Lower leg skin (tissue), 4 donors: ENCODE measurements at regions not wholly inside any gene's neighbourhood (a gene's known extent, or its start where the extent isn't known, plus 50 kb on each side); places are given as distances from the start of the nearest gene placed in this dataset.

ENCODE experiments used
- DNase-seq, 2 donors: peaks; one replicate each; pipeline ENCODE4 v3.0.0-alpha.2; 2019; ENCODE audit warnings: low spot score in 2 of 2
- H3K4me3 ChIP-seq: fragments of 200-600 bp; sonication (generic); 2 replicates; pipeline ENCODE4 v1.5.1; 2017; ENCODE audit warnings: mild to moderate bottlenecking, low read depth; ENCODE audit not compliant: poor library complexity, severe bottlenecking
- CTCF ChIP-seq, 3 donors: fragments of 450-650 bp; IDR thresholded peaks; one replicate each; pipeline ENCODE4 v1.5.1; 2016; ENCODE audit warnings: antibody characterized with exemption in 3 of 3, mild to moderate bottlenecking in 3 of 3, moderate library complexity in 2 of 3
- POLR2A ChIP-seq, 2 donors: fragments of 450-650 bp; IDR thresholded peaks; one replicate each; pipeline ENCODE4 v1.6.1; 2016 to 2017; ENCODE audit warnings: antibody characterized with exemption in 2 of 2, mild to moderate bottlenecking in 1 of 2, moderate library complexity in 1 of 2
- WGBS, 2 donors: methylation state at CpG; one replicate each; pipeline ENCODE4 v1.1.5; 2018; 5-methylcytosine and 5-hydroxymethylcytosine counted together
- intact Hi-C: fragments of 100-400 bp; cut with DNase I; formaldehyde crosslinking; loops from one replicate; pipeline ENCODE4 v1.15.0; 2023; ENCODE audit warnings: low total_unique reads

GRCh38 chr18:39749154-39749553 lies 2183.6 kb upstream of the CELF4 start:
- TF ChIP-seq POLR2A (IDR thresholded peaks at IDR 0.05) (no peak), CTCF (IDR thresholded peaks at IDR 0.05) (no peak)
- intact Hi-C loops: no loop called here
- 88 to 95% methylated on average over 2 of the region's 2 CpGs for WGBS, 2 donors
- DNase-seq: no peak
- H3K4me3 ChIP-seq: no peak overlapping the region

GRCh38 chr18:39748727-39749126 lies 2183.1 kb upstream of the CELF4 start:
- no peak for DNase-seq
- no peak overlapping the region for H3K4me3 ChIP-seq
- TF ChIP-seq POLR2A (IDR thresholded peaks at IDR 0.05): no peak
- TF ChIP-seq CTCF (IDR thresholded peaks at IDR 0.05): no peak
- WGBS, 2 donors: 70 to 81% methylated on average over 2 of the region's 2 CpGs
- intact Hi-C loops: no loop called here

- 55 to 62% methylated on average over 4 of the region's 4 CpGs for WGBS, 2 donors
- intact Hi-C loops: no loop called here
- no peak for DNase-seq
- no peak for TF ChIP-seq POLR2A (IDR thresholded peaks at IDR 0.05)
- TF ChIP-seq CTCF (IDR thresholded peaks at IDR 0.05): no peak
- H3K4me3 ChIP-seq: no peak overlapping the region
Observed at GRCh38 chr18:39746201-39746600, 2180.6 kb upstream of the CELF4 start.

GRCh38 chr18:39743463-39743862 lies 2177.9 kb upstream of the CELF4 start:
- H3K4me3 ChIP-seq: no peak overlapping the region
- no peak for DNase-seq
- TF ChIP-seq POLR2A (IDR thresholded peaks at IDR 0.05) (no peak), CTCF (IDR thresholded peaks at IDR 0.05) (no peak)
- intact Hi-C loops: no loop called here

GRCh38 chr18:39741755-39742466 lies 2176.3 kb upstream of the CELF4 start:
- intact Hi-C loops: no loop called here
- WGBS, 2 donors: 50 to 62% methylated on average over 8 of the region's 8 CpGs
- TF ChIP-seq CTCF (IDR thresholded peaks at IDR 0.05): no peak
- no peak for TF ChIP-seq POLR2A (IDR thresholded peaks at IDR 0.05)
- no peak for DNase-seq
- no peak overlapping the region for H3K4me3 ChIP-seq

GRCh38 chr18:39737869-39738268 lies 2172.3 kb upstream of the CELF4 start:
- DNase-seq: no peak
- intact Hi-C loops: no loop called here
- TF ChIP-seq POLR2A (IDR thresholded peaks at IDR 0.05): no peak
- no peak for TF ChIP-seq CTCF (IDR thresholded peaks at IDR 0.05)
- WGBS, 2 donors: 91 to 98% methylated on average over 3 of the region's 3 CpGs
- H3K4me3 ChIP-seq: no peak overlapping the region
